NCI-H2029 treated with DMSO at 0.1 percent for 48 hours (cell line): ENCODE measurements at regions not wholly inside any gene's neighbourhood (a gene's known extent, or its start where the extent isn't known, plus 50 kb on each side); places are given as distances from the start of the nearest gene placed in this dataset.

Source experiments
- DNase-seq: peaks from one replicate; lab custom pipeline; 2025; lab: John Stamatoyannopoulos, UW

- no peak for DNase-seq
Measured at GRCh38 chr1:101086783-101087182, 61.2 kb upstream of the DPH5 start.

GRCh38 chr1:101081496-101082488, 56.2 kb upstream of the DPH5 start:
- DNase-seq = no peak

- DNase-seq = no peak
Measured at GRCh38 chr1:101080859-101081258, 55.3 kb upstream of the DPH5 start.

DNA sequence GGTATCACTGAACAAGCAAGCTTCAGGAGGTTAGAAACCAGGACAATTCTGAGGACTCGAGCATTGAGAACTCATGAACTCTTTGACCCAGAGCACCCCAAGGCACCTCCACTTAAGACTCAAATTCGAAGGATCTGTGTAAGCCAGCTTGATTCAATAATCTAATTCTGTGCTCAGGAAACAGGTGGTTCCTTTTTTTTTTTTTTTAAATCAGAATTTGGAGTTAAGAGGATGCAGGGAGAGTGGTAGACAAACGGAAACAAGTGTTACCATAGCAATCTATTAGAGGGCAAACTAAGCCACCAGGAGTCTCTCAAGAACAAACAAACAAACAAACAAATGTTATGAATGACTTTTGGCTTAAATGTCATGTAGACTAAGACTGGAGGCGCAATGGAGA, 53.8 kb upstream of the DPH5 start:
- no peak for DNase-seq

DNA sequence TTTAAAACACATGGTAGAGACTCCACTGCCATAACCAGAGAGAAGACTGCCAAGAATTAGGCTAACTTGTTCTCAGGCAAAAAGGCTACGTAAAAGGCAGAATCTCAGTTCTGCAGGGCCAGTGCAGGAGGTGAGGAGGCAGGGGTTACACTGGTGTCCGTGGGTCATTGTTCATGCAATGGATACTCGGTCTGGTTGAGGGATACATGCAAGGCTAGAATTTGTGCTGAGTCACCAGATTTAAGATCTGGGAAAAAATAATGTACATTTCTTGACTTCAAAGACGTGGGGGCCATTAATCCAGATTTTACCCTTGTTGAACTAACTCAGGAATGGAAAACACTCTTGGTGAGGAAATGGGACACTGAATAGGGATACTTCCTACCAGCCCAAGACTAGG, 52.3 kb upstream of the DPH5 start:
- DNase-seq = no peak

DNA sequence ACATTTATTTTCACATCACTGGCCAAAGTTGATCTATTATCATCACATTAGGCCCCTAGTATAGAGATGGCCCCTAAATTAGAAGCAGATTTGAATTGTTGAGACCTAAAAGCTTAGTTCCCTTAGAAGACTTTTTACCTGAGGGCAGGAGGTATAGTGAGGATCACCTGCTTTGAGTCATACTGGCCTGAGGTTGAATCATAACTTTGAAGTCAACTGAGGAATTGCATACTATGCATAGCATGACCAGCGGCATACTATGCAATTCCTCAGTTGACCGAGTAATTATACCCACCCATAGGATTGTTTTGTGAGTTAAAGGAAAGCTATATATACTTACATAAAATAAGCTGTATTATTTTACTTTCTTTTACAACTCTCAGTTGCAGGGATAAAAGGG, 50.3 kb upstream of the DPH5 start:
- no peak for DNase-seq
